Suprapubic skin (tissue), 4 donors: ENCODE measurements at regions not wholly inside any gene's neighbourhood (a gene's known extent, or its start where the extent isn't known, plus 50 kb on each side); places are given as distances from the start of the nearest gene placed in this dataset.
A peak's percentile ranks its signal among the peaks of the same experiment; 100 is the strongest.
"Not testable (repeated sequence)": the region's sequence is repeated elsewhere in the genome, so short reads cannot be mapped to it uniquely, and the experiment has no call there.

Experiments
- DNase-seq, 2 donors: peaks; one replicate each; pipeline ENCODE4 v3.0.0-alpha.2; 2019; ENCODE audit warnings: low spot score in 2 of 2
- H3K27ac ChIP-seq: fragments of 200-600 bp; sonication (generic); one replicate; pipeline ENCODE4 v1.5.1; 2019
- H3K27me3 ChIP-seq: fragments of 200-600 bp; sonication (generic); one replicate; pipeline ENCODE4 v1.5.1; 2019
- H3K36me3 ChIP-seq: fragments of 200-600 bp; sonication (generic); one replicate; pipeline ENCODE4 v1.5.1; 2019
- H3K4me1 ChIP-seq: fragments of 200-600 bp; sonication (generic); one replicate; pipeline ENCODE4 v1.5.1; 2019
- H3K4me3 ChIP-seq: fragments of 200-600 bp; sonication (generic); one replicate; pipeline ENCODE4 v1.5.1; 2019; ENCODE audit warnings: mild to moderate bottlenecking
- H3K9me3 ChIP-seq: fragments of 200-600 bp; sonication (generic); one replicate; pipeline ENCODE4 v1.5.1; 2019
- CTCF ChIP-seq, 2 donors: fragments of 200-600 bp in 1 of 2; fragments of 450-650 bp in 1 of 2; sonication (generic) in 1 of 2; IDR thresholded peaks; one replicate each; pipeline ENCODE4 v1.5.1; 2016 to 2019; ENCODE audit warnings: antibody characterized with exemption in 2 of 2, mild to moderate bottlenecking in 1 of 2, moderate library complexity in 1 of 2
- EP300 ChIP-seq: sonication (generic); formaldehyde crosslinking; IDR thresholded peaks from one replicate; pipeline ENCODE4 v1.6.1; 2017; ENCODE audit warnings: antibody characterized with exemption
- POLR2A ChIP-seq, 2 donors: fragments of 450-650 bp; IDR thresholded peaks; one replicate each; pipeline ENCODE4 v1.6.1; 2017; ENCODE audit warnings: antibody characterized with exemption in 2 of 2, mild to moderate bottlenecking in 2 of 2, moderate library complexity in 2 of 2
- POLR2AphosphoS5 ChIP-seq, 3 donors: sonication (generic); formaldehyde crosslinking; IDR thresholded peaks; one replicate each; pipeline ENCODE4 v1.6.1; 2017; ENCODE audit warnings: antibody characterized with exemption in 3 of 3
- WGBS: methylation state at CpG from one replicate; pipeline ENCODE4 v1.1.5; 2018; 5-methylcytosine and 5-hydroxymethylcytosine counted together

- H3K27me3 ChIP-seq: peaks cover 5% of the 10 kb centered on the region
- H3K27ac ChIP-seq: peak overlapping the region; percentile 60
- no peak overlapping the region for H3K4me3 ChIP-seq
- peak; percentile 50 to 69 for DNase-seq
- no peaks in the 10 kb centered on the region for H3K36me3 ChIP-seq
- no peak for TF ChIP-seq EP300
- 50% methylated on average over 3 of the region's 3 CpGs for WGBS
- H3K9me3 ChIP-seq: no peaks in the 10 kb centered on the region
- H3K4me1 ChIP-seq: peaks cover 36% of the 10 kb centered on the region
Measured at GRCh38 chr1:30521261-30521865, 202.0 kb downstream of the MATN1 start.

GRCh38 chr1:30520476-30520875 lies 202.9 kb downstream of the MATN1 start:
- Histone ChIP-seq H3K9me3 (no peaks in the 10 kb centered on the region), H3K4me1 (peaks cover 32% of the 10 kb centered on the region), H3K4me3 (no peak overlapping the region), H3K36me3 (no peaks in the 10 kb centered on the region), H3K27ac (no peak overlapping the region), H3K27me3 (peaks cover 3% of the 10 kb centered on the region)
- DNase-seq: peak; percentile 5 to 38
- no peak for TF ChIP-seq POLR2AphosphoS5 (IDR thresholded peaks at IDR 0.05)
- TF ChIP-seq POLR2A (IDR thresholded peaks at IDR 0.05): no peak
- no peak for TF ChIP-seq CTCF (IDR thresholded peaks at IDR 0.05)
- no peak for TF ChIP-seq EP300
- 55% methylated on average over 2 of the region's 2 CpGs for WGBS

GRCh38 chr1:30519201-30519763 lies 204.1 kb downstream of the MATN1 start:
- Histone ChIP-seq H3K4me3 (no peak overlapping the region), H3K27ac (no peak overlapping the region), H3K27me3 (no peaks in the 10 kb centered on the region), H3K9me3 (no peaks in the 10 kb centered on the region), H3K36me3 (no peaks in the 10 kb centered on the region), H3K4me1 (peaks cover 27% of the 10 kb centered on the region)
- 56% methylated on average over 4 of the region's 4 CpGs for WGBS
- DNase-seq: no peak
- no peak for TF ChIP-seq POLR2A (IDR thresholded peaks at IDR 0.05)
- no peak for TF ChIP-seq EP300
- TF ChIP-seq CTCF (IDR thresholded peaks at IDR 0.05): no peak
- TF ChIP-seq POLR2AphosphoS5 (IDR thresholded peaks at IDR 0.05): no peak

- peak in 1 of 2 donors; percentile 8 for DNase-seq
Measured at GRCh38 chr1:30518696-30519095, 204.7 kb downstream of the MATN1 start.

GRCh38 chr1:30518186-30518585 lies 205.2 kb downstream of the MATN1 start:
- H3K4me1 ChIP-seq: peaks cover 18% of the 10 kb centered on the region
- no peaks in the 10 kb centered on the region for H3K9me3 ChIP-seq
- WGBS: 79% methylated on average over 2 of the region's 2 CpGs
- H3K27ac ChIP-seq: no peak overlapping the region
- H3K36me3 ChIP-seq: no peaks in the 10 kb centered on the region
- no peaks in the 10 kb centered on the region for H3K27me3 ChIP-seq
- TF ChIP-seq CTCF (IDR thresholded peaks at IDR 0.05) (no peak), POLR2AphosphoS5 (IDR thresholded peaks at IDR 0.05) (no peak), POLR2A (IDR thresholded peaks at IDR 0.05) (no peak), EP300 (no peak)
- DNase-seq: peak; percentile 31 to 48
- H3K4me3 ChIP-seq: no peak overlapping the region

More at GRCh38 chr1:30518696-30519095, 204.7 kb downstream of the MATN1 start:
- Histone ChIP-seq H3K4me1 (peaks cover 22% of the 10 kb centered on the region), H3K4me3 (no peak overlapping the region), H3K27me3 (no peaks in the 10 kb centered on the region), H3K9me3 (no peaks in the 10 kb centered on the region), H3K36me3 (no peaks in the 10 kb centered on the region), H3K27ac (no peak overlapping the region)
- TF ChIP-seq EP300 (no peak), POLR2AphosphoS5 (IDR thresholded peaks at IDR 0.05) (no peak), POLR2A (IDR thresholded peaks at IDR 0.05) (no peak), CTCF (IDR thresholded peaks at IDR 0.05) (no peak)
- 76% methylated on average over 3 of the region's 3 CpGs for WGBS

GRCh38 chr1:30517666-30518065 lies 205.7 kb downstream of the MATN1 start:
- H3K9me3 ChIP-seq, DNase-seq, H3K36me3 ChIP-seq, H3K27me3 ChIP-seq, H3K27ac ChIP-seq, H3K4me3 ChIP-seq: not testable (repeated sequence)
- 77% methylated on average over 6 of the region's 6 CpGs for WGBS
- H3K4me1 ChIP-seq: peaks cover 12% of the 10 kb centered on the region

- peak; percentile 21 to 72 for DNase-seq
- H3K4me3 ChIP-seq, H3K27ac ChIP-seq, H3K27me3 ChIP-seq, H3K36me3 ChIP-seq, H3K4me1 ChIP-seq, H3K9me3 ChIP-seq: not testable (repeated sequence)
- WGBS: 84% methylated on average over 7 of the region's 7 CpGs
Measured at GRCh38 chr1:30517241-30517640, 206.1 kb downstream of the MATN1 start.
